Fibroblast of skin of left quadriceps (primary cell): ENCODE measurements at regions not wholly inside any gene's neighbourhood (a gene's known extent, or its start where the extent isn't known, plus 50 kb on each side); places are given as distances from the start of the nearest gene placed in this dataset.

Source experiments
- DNase-seq, 2 experiments: peaks; one replicate each; pipeline ENCODE4 v3.0.0-alpha.2; 2013; ENCODE audit warnings: low read depth in 2 of 2

DNA sequence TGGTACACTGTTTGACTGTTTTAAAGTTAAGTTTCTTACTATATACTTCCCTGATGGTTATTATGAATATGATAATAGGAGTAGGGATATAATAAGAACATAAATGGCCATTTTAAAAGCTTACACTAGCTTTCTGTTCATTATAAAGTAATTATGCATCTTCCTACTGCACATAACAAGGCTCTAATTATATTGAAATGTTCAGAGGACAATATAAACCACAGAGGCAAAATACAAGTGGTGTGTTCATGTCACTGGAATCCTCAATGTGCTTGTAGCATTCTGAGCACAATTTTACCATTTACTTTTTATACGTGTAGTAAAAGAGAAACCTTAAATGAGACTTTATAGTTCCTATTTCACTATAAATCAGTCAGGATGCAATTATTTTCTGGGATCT, 268.3 kb downstream of the TMA16 start:
- no peak for DNase-seq

DNA sequence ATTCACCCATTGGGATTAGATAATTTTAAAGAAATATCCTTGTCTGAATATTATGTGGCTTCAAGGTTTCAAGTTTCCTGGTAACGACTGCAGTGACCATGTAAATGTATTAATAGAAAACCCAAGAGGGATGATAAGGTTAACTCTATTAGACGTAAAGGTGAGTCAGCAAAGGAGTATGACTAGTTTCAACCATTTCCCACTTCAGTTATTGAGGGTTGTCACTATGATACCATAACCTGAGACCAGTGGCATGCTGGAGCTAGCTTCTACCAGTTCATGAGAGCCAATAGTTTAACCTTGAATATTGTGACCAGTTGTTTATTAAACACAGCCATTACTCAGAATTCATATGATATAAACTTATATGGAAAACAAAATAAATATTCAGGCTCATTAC, 270.1 kb downstream of the TMA16 start:
- DNase-seq = no peak

DNA sequence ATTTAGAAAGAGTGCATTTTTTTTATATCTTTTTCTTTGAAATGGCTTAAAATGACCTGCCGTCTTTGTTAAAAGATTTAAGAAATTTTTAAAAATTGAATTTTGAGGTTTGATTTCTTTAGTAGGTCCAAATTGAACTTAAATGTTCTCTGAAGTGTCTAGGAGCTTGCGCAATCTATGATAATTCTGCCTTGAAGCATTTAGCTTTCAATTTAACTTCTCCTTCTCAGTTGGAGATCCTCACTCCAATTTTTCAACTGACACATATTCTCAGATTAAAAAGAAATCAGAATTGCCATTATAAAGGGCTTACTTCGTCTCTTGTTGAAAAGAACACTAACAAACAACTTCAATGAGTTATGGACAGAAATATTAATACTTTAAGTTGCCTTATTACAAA, 273.5 kb downstream of the TMA16 start:
- DNase-seq = no peak

DNA sequence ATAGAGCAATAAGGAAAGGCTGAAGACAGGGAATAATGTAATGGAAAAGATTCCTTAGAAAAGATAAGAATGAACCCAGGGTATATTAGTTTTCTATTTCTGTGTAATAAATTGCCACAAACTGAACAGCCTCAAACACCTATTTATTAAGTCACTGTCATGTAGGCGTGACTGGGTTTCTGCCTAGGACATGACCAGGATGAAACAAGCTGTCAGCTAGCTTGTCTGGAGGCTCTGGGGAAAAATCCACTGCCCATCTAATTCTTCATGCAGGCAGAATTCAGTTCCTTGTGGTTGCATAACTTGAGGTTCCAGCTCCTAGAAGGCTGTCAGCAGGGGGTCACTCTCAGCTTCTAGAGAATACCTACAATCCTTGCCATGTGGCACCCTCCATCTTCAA, 277.7 kb downstream of the TMA16 start:
- DNase-seq = no peak

DNA sequence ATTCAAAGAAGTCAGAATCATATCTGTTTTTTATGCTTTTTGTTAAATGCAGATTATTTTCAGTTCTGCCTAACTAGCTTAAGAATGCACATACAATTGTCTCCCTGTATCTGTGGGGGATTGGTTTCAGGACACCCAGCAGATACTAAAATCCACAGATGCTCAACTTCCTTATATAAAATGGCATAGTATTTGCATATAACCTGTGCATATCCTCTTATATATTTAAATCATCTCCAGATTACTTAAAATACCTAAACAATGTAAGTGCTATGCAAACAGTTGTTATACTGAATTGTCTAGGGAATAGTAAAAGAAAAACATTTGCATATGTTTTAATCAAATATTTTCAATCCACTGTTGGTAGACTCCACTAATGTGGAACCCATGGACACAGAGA, 279.4 kb downstream of the TMA16 start:
- DNase-seq = no peak

DNA sequence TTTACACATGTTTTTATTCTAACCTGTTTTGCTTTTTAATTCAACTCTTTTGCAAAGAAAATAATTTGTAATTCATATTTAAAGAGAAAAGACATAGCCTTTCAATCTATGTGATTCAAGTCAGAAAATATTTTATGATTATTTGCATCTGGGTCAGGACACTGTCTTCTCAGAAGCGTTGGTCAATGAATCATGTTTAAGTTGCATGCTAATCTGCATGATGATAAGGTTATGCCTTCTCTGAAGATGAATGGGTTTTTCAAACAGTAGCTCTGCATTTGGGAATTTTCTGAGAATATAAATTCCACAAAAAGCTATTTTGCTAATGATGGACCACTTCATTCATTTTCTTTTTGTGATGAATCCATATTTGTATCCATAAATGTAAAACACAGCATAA, 282.5 kb downstream of the TMA16 start:
- DNase-seq = no peak

DNA sequence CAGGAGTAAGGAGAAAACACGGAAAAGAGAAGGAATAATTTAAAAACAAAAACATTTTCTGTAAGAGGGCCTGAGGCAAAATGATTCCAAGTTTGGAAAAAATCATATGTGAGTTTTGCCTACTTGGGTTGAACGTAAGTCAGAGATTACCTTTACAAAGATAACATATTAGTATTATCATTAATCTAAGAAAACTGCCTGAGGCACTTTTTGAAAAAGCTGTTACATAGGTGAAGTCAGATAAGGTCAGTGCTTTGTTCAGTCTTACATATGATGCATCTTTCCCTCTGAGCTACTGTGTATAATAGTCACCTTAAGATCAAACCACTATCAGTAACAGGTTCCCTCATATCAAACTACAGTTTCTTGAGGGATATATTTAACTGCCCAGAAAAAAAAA, 287.2 kb downstream of the TMA16 start:
- DNase-seq = no peak

DNA sequence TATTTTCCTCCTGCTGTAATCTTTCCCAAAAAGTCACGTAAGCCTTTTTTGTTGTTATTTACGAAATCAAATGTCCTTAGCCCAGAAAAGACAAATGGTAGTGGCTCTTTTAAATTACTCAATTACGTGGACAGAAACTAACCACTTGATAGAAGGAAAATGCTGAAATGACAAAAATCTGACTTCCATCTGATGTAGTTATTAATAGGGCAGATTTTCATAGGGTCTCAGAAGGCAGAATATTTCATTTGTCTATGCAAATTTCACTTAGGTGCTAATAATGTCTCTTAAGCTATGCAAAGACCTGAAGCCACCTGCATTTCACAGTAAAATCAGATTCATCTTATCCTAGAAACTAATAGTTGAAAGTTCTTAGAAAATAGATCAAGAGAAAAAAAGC, 295.7 kb downstream of the TMA16 start:
- no peak for DNase-seq

DNA sequence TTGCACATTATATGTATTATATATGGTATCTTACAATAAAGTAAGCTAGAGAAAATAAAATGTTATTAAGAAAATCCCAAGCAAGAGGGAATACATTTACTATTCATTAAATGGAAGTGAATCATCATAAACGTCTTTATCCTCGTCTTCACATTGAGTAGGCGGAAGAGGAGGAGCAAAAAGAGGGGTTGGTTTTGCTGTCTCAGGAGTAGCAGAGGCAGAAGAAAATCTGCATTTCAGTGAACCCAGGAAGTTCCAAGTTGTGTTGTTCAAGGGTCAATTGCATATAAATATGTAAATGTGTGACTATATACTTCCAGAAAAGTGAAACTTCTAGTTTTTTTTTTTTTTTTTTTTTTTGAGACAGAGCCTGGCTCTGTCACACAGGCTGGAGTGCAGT, 301.4 kb downstream of the TMA16 start:
- DNase-seq = no peak

DNA sequence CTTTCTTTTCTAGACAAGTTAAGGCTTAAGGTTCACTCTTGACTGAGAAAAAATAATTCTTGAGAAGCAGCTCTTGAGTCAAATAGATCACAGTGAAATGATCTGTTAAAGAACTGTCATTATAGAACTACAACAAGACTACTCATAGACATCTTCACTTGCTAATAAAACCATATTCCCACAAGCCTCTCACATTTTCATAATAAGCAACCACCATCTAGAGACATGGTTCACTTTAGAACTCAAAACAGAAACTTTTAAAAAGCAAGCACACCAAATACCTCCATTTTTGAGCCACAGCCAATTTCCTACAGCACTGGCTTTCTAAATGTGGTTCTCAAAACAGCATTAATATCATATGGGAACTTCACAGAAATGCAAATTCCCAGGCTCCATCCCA, 309.5 kb downstream of the TMA16 start:
- no peak for DNase-seq

DNA sequence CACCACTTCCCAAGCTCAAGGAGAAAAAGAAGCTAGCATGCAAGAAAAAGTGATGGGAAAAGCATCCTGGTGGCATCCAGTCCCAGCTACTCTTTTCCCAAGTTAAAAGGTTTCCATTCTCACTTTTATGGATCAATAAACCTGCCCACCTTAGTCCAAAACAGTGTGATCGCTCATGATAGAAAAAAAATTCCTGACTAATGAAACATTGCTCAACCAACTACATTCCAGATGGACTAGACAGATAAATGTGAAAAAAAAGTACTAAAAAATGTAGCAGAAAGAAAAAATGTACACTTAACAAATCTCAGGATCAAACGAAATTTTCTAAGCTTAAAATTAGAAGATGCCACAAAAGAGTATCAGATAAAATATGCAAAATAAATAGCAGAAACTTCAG, 312.2 kb downstream of the TMA16 start:
- no peak for DNase-seq

DNA sequence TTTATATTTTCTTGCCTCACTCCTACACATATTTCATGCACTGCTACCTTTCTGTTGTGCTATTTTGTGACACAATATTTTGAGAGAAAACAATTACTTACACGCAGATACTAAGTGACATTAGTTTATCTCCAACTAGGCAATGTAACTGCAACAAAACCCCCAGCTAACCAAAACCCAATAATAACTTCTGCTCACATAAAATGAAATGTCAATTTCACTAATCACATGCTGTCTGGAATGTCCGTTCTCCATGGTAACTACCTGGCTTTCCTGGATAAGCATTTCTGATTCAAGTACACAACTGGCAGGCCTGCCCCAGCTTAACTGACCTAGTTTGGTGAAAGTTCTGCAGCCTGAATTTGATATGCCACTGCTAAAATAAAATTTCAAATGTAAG, 313.5 kb downstream of the TMA16 start:
- DNase-seq = no peak

DNA sequence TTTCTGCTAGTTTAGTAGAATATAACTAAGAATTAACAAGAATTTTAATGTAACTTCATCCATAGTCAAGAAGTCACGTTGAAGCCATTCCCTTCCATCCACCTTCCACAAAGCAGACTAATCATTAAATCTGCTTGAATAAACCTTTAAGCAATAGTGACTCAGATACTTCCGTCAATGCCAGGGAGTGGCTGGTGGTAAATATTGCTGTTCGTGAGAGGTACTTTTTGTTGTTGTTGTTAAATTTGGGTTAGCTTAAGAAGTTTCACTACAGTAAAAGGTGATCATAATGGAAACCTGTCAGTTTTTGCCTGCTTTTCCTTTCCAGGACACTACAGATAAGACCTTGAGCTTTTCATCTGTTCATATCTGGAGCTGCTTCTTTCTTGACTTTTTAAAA, 316.3 kb downstream of the TMA16 start:
- DNase-seq = no peak

DNA sequence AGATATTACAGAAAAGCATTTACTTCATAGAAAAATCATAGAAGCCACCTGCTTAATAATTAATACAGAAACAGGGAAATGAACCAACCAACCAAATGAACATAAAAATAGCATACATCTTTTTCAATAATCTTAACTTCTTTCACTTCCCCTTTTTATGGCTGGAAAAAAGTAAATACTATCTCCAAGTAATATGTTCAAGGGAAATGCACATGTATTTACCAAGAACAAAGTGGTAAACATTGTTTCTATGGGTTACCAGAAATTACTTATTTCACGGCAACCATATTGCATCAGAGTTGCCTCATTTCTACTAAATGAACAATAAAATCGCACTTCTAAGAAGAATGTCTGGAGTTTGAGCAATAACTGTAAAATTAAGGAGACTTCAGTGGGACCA, 321.3 kb downstream of the TMA16 start:
- DNase-seq = no peak

DNA sequence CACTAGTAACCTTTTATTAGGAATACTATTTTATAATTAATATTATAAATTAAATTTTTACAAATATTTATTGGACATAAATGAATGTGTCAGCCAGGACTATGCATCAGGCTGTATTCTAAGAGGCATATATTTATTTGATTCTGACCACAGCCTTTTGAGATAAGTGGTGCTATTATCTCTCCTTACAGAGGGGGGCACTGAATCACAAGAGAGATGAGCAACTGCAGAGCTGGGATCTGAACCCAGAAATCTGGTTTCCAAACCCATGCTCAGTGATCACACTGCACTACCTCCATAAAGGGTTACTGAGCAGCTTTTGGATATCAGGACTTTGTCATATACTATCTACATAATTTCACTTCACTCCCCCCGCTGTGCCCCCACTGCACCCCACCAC, 322.0 kb downstream of the TMA16 start:
- DNase-seq = no peak

DNA sequence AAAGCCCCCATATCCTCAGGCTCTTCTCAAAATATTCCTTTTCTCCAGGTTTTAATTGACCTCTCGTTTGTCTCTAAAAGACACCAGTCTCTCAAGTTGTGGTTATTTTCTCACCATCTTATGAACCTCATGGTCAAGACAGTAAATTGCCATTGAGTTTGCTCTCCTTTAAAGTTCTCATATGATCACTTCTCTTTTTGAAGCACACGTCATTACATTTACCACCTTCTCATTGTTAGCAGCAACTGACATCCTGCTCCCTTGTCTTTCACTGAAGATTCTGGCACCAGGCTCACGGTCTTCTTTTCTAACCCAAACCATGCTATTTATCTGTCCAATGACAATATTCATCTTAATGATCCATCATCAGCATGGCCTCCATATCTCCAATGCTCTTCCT, 324.2 kb downstream of the TMA16 start:
- no peak for DNase-seq

DNA sequence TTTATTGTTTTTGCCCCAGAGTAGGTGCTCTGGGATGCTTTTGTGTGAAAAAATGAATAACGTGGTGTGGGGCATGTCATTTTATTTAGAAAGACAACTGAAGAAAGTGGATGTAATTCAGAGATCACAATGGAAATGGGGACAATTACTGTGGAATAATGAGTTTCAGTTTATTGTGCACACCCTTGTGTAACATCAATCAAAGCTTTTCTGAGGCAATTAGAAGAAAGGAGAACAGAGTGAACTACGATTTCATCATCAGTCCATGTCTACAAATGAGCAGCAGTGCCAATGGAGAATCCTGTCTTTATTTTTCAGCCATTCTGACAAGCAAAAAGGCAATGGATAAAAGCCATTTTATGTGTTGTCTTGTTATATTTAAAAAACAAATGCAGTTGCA, 339.2 kb downstream of the TMA16 start:
- DNase-seq = no peak

DNA sequence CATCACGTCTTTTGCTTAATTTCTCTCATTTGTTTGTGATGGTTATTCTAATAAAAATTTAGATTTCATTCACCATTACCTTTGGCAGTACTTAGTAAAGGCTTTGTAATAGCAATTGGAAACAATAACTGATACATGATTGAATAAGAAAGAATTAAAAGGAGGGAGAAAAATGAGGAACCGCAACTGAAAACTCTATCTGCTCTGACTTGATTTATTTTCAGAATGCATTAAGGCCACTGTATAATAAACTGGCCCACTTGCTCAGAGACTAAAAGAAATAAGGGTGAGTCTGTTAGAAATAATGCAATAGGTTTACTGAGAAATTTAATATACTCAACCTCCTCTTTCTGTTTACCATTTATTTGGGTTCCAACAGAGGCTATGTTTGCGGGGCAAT, 351.5 kb downstream of the TMA16 start:
- no peak for DNase-seq

DNA sequence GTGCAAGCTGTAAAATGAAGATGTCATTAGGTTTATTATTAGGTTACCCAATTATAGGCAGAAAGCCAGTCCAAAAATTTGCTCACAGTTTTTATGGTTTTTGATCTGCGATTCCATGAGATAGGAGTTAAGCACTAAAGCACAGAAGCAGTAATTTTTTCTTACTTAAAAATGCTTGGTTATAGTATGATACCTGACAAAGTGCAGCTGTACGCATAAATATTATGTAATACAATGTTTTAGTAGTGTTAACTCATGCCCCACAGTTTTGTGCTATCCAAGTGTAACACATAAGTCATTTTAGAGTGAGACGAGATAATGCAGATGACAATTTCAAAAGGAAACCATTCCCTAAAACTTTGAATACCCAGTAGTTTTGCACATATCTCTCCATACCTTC, 357.8 kb downstream of the TMA16 start:
- DNase-seq = no peak

DNA sequence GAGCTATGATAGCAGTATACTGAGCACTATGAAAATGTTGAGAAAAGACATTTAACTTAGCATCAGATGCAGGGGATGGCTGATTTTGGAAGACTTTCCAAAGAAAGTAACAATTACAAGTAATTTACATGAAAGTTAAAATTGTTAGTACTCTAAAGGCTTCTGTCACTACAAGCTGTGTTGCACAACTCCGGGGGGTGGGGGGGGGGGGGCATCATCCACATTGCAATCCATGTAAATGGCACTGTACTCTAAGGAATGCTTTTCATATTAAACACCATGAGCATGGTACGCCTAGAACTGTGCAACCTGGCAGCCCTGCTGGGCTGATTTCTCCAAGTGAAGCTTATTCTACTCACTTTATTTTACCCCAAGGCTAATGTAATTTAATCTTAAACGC, 363.4 kb downstream of the TMA16 start:
- no peak for DNase-seq

DNA sequence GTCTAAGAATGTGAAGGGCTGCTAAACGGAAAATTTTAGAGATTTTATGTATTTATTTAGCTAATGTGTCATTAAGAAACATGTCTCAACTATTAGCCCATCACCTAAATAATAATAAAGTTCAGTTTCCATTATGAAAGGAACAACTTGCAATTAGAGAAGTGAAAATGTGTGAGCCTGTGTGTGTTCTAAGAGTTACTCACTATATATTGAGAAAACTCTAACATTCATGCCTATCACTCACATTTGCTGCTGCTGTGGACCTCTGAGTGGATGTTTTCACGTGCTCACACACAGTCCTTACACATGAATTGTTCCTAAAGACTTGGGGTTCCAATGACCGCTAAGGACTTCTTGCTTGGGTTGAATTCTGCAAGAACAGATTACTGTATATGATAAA, 364.0 kb downstream of the TMA16 start:
- no peak for DNase-seq

DNA sequence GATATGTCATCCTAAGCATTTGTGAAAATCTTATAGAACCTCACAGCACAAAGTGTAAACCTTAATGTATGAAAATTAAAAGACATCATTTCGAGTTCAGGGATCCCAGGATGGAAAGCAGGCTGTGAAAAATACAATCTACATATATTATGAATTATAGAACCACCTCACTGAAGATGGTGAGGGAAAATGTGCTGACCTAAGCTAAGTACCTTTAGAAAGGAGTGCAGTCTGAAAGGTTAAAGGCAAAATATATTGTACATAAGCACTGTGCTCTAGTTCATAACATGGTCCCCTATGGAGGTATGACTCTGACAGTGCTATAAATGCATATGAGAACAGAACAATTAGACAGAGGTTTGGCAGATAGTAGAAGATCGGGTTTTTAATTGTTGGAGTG, 368.6 kb downstream of the TMA16 start:
- DNase-seq = no peak

DNA sequence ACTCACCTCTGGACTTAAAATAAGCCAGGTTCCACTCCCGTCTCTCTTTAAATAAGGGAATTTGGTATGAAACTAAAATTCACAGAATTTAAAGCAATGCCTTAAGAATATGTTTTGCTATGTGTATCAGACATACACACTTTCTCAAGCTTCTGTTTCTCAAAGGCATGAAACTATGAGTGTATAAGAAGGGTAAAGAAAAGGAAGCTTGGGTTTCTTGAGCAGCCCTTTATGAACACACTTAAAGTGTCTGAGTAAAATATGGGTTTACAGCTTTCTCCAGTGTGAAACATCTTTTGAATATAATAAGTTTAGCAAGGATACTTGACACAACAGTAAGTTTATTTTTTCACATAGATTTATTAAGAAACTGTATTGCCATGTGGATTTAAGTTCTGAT, 370.5 kb downstream of the TMA16 start:
- DNase-seq = no peak

DNA sequence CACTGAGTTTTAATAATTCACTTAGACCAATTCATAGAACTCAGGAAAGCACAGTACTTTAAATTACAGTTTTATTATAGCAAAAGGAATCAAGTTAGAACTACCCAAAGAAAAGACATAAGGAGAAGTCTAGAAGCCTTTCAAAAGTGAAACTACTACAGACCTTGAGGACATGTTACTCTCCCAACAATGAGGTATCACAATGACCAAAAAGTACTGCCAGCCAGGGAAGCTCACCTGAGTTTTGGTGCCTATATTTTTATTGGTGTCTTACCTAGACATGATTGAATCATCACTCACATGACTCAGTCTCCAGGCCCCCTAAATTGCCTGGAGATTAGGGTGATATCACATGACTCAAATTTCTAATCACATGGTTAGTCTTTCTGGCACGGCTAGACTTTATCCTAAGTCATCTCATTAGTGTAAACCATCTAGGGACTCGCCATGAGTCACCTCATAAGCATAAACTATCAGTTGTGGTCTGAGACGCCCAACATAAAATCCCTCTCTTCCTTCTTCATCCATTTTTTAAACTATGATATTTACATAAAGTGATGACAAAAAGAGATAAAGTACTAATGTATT, 372.3 kb downstream of the TMA16 start:
- DNase-seq = no peak

DNA sequence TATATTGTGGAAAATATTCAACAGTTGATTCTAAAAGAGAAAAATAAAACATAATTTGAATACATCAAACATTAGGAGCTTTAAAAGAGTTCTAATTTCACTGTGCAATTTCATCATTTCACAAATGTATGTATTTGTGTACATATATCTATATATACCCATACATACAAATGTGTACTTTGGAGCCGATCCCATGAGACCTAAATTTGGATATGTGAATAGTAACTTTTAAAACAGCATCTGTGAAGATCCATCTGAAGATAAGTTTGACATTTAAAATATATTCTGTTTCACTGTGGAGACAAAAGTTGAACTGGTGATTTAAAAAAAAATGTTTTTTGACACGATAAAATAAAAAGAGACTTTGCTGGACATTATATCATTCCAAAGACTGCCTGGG, 374.0 kb downstream of the TMA16 start:
- DNase-seq = no peak
